ENCODE measurements at regions not wholly inside any gene's neighbourhood (a gene's known extent, or its start where the extent isn't known, plus 50 kb on each side); places are given as distances from the start of the nearest gene placed in this dataset.

- TF ChIP-seq, protein P1, sequence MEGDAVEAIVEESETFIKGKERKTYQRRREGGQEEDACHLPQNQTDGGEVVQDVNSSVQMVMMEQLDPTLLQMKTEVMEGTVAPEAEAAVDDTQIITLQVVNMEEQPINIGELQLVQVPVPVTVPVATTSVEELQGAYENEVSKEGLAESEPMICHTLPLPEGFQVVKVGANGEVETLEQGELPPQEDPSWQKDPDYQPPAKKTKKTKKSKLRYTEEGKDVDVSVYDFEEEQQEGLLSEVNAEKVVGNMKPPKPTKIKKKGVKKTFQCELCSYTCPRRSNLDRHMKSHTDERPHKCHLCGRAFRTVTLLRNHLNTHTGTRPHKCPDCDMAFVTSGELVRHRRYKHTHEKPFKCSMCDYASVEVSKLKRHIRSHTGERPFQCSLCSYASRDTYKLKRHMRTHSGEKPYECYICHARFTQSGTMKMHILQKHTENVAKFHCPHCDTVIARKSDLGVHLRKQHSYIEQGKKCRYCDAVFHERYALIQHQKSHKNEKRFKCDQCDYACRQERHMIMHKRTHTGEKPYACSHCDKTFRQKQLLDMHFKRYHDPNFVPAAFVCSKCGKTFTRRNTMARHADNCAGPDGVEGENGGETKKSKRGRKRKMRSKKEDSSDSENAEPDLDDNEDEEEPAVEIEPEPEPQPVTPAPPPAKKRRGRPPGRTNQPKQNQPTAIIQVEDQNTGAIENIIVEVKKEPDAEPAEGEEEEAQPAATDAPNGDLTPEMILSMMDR (IDR thresholded peaks at IDR 0.05; ENCODE audit: low read depth, low read length) = no peak
- H3K4me3 ChIP-seq (ENCODE audit: low read depth, low read length) = no peak overlapping the region
Measured at GRCh38 chr14:55746558-55746957, 166.6 kb downstream of the KTN1 start.

GRCh38 chr14:55747186-55747585 is 167.2 kb downstream of the KTN1 start:
- no peak overlapping the region for H3K4me3 ChIP-seq (ENCODE audit: low read depth, low read length)
- TF ChIP-seq, protein P1 (IDR thresholded peaks at IDR 0.05; ENCODE audit: low read depth, low read length) = no peak

GRCh38 chr14:55749201-55749812 is 169.3 kb downstream of the KTN1 start:
- TF ChIP-seq, protein P1 (IDR thresholded peaks at IDR 0.05; ENCODE audit: low read depth, low read length) = no peak
- no peak overlapping the region for H3K4me3 ChIP-seq (ENCODE audit: low read depth, low read length)

DNA sequence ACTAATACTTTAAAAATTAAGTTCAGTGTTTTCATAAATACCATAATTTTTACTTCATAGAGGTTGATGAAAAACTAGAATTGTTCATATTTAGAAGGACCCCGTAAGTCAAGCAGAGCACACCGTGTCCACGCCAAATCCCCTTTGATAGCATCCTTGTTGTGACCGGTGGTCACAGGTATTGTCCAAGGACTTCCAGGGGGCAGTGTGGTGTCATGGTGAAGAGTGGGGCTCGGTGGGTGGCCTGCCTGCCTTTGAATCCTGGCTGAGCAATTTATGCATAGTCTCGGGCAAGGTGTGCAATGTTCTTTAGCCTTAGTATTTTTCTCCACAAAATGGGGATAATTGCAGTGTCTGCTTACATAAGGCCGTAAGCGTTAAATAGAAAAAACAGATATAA is 169.9 kb downstream of the KTN1 start:
- H3K4me3 ChIP-seq (ENCODE audit: low read depth, low read length) = no peak overlapping the region
- TF ChIP-seq, protein P1 (IDR thresholded peaks at IDR 0.05; ENCODE audit: low read depth, low read length) = no peak

DNA sequence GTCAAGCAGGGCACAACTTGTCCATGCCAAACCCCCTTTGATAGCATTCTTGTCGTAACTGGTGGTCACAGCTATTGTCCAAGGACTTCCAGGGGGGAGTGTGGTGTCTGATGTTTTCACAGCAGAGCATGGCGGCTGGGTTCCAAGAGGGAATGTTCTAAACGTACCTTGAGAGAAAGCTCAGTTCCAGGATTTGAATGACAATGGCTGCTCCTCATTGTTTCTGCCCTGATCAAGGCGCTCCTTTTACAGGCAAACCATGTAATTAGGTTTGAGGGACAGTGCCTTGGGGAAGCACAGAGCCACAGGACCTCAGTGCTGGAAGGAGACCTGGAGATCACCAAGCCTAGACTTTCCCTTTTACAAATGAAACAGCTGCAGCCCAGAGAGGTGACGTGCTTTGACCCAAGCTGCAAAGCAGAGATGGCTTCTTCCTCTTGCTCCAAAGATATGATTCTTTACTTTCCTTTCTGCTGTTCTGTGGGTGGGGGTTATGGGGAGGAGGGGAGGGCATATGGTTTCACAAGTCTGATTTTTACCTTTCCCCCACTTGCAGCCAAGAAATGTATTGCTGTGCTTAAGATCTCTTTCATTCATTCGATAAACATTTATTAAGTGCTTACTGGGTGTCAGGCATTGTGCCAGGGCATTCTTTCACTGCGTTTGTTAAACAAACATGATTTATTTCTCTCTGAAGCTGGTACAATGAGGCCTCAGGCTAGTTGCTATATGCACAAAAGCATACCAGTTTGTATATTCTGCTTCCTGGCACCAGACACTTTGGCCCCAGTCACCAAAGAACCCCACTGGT is 172.8 kb downstream of the KTN1 start:
- no peak overlapping the region for H3K4me3 ChIP-seq (ENCODE audit: low read depth, low read length)
- TF ChIP-seq, protein P1 (IDR thresholded peaks at IDR 0.05; ENCODE audit: low read depth, low read length) = no peak

GRCh38 chr14:55754471-55754870 is 174.5 kb downstream of the KTN1 start:
- TF ChIP-seq, protein P1 (IDR thresholded peaks at IDR 0.05; ENCODE audit: low read depth, low read length) = no peak

DNA sequence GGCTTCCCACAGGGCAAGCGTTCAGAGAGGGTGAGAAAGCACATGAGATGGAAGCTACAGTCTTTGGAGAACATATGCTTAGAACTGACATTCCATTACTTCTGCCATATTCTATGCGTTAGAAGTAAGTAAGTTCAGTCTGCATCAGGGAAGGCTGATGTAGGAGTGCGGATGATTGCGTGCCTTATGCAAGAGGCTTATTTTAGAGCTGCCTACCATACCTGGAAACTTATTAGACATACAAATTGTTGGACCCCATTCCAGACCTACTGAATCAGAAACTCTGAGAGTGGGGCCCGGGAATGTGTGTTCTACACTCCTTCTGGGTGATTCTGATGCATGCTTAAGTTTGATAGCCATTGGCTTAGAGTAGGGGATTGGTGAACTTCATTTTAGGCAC is 174.9 kb downstream of the KTN1 start:
- TF ChIP-seq, protein P1 (IDR thresholded peaks at IDR 0.05; ENCODE audit: low read depth, low read length) = no peak
- H3K4me3 ChIP-seq (ENCODE audit: low read depth, low read length) = no peak overlapping the region

More at GRCh38 chr14:55754471-55754870, 174.5 kb downstream of the KTN1 start:
- no peak overlapping the region for H3K4me3 ChIP-seq (ENCODE audit: low read depth, low read length)
